Naive B cell (primary cell): ENCODE measurements at regions not wholly inside any gene's neighbourhood (a gene's known extent, or its start where the extent isn't known, plus 50 kb on each side); places are given as distances from the start of the nearest gene placed in this dataset.
A peak's percentile ranks its signal among the peaks of the same experiment; 100 is the strongest.
"Not testable (repeated sequence)": the region's sequence is repeated elsewhere in the genome, so short reads cannot be mapped to it uniquely, and the experiment has no call there.

Source experiments
- ATAC-seq, 2 donors: fragments of 150-1000 bp; cut with Tn5 transposase; 2 replicates each; pipeline ENCODE4 v1.10.0; 2021; ENCODE audit warnings: low read depth in 2 of 2, mild to moderate bottlenecking in 2 of 2, moderate library complexity in 2 of 2
- DNase-seq: peaks from one replicate; pipeline ENCODE4 v3.0.0; 2022
- H3K27ac Mint-ChIP-seq, 6 donors: one replicate each; pipeline ENCODE4 v1.8.0; 2020 to 2022; ENCODE audit warnings: mild to moderate bottlenecking in 6 of 6, mixed read lengths in 6 of 6, moderate library complexity in 5 of 6, inconsistent platforms in 2 of 6
- H3K27me3 Mint-ChIP-seq, 3 donors: one replicate each; pipeline ENCODE4 v1.8.0; 2021 to 2022; ENCODE audit warnings: mixed read lengths in 3 of 3, mild to moderate bottlenecking in 1 of 3
- H3K36me3 Mint-ChIP-seq, 2 donors: one replicate each; pipeline ENCODE4 v1.8.0; 2020 to 2022; ENCODE audit warnings: mixed read lengths in 2 of 2, inconsistent platforms in 1 of 2, mild to moderate bottlenecking in 1 of 2
- H3K4me1 Mint-ChIP-seq, 3 donors: one replicate each; pipeline ENCODE4 v1.8.0; 2020 to 2022; ENCODE audit warnings: mixed read lengths in 3 of 3, inconsistent platforms in 1 of 3, mild to moderate bottlenecking in 1 of 3, moderate library complexity in 1 of 3
- H3K4me3 Mint-ChIP-seq, 8 donors: one replicate each; pipeline ENCODE4 v1.8.0; 2020 to 2022; ENCODE audit warnings: mild to moderate bottlenecking in 8 of 8, mixed read lengths in 8 of 8, moderate library complexity in 8 of 8, inconsistent platforms in 2 of 8
- H3K9me3 Mint-ChIP-seq, 7 donors: one replicate each; pipeline ENCODE4 v1.8.0; 2020 to 2022; ENCODE audit warnings: mixed read lengths in 7 of 7, mild to moderate bottlenecking in 5 of 7, inconsistent platforms in 2 of 7, moderate library complexity in 1 of 7

DNA sequence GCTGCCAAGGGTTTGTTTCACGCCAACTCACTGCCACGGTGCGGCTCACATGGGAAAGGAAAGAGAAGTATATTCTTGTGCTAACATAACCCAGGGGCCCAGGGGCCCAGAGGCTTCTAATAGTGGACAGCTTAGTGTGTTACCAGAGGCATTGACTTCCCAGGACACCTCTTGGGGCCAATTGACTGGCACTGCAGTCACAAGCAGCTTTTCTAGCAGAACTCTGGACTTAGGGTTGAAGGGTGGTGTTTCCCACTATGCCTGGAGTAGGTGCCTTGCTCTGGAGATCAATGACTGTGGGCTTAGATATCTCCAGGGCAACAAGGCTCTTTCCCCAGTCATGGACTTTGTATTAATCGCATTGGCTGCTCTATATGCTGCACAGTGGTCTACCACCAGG lies 172.7 kb upstream of the KBTBD8 start:
- H3K9me3 Mint-ChIP-seq = no peaks in the 10 kb centered on the region
- H3K4me1 Mint-ChIP-seq = no peaks in the 10 kb centered on the region
- no peak overlapping the region for H3K4me3 Mint-ChIP-seq
- ATAC-seq = no peak
- DNase-seq = no peak
- H3K36me3 Mint-ChIP-seq = no peaks in the 10 kb centered on the region
- peaks cover 0 to 9% (median 5%) of the 10 kb centered on the region in 3 donors for H3K27me3 Mint-ChIP-seq
- no peak overlapping the region for H3K27ac Mint-ChIP-seq

DNA sequence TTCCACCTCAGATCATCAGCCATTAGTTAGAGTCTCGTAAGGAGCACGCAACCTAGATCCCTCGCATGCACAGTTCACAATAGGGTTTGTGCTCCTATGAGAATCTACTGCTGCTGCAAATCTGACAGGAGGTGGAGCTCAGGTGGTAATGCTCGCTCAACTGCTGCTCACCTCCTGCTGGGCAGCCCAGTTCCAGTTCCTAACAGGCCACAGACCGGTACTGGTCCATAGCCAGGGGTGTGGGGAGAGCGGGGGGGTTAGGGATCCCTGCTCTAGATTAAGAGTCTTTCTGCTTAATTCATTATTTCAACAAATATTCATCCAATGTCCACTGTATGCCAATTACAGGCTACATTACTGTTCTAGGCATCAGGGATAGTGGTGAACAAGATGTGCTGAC lies 170.4 kb upstream of the KBTBD8 start:
- ATAC-seq (no peak), DNase-seq (no peak)
- no peak overlapping the region for H3K4me3 Mint-ChIP-seq
- no peaks in the 10 kb centered on the region for H3K36me3 Mint-ChIP-seq
- H3K4me1 Mint-ChIP-seq = no peaks in the 10 kb centered on the region
- H3K27ac Mint-ChIP-seq = no peak overlapping the region
- no peaks in the 10 kb centered on the region for H3K9me3 Mint-ChIP-seq
- H3K27me3 Mint-ChIP-seq = peaks cover 0 to 12% (median 9%) of the 10 kb centered on the region in 3 donors

DNA sequence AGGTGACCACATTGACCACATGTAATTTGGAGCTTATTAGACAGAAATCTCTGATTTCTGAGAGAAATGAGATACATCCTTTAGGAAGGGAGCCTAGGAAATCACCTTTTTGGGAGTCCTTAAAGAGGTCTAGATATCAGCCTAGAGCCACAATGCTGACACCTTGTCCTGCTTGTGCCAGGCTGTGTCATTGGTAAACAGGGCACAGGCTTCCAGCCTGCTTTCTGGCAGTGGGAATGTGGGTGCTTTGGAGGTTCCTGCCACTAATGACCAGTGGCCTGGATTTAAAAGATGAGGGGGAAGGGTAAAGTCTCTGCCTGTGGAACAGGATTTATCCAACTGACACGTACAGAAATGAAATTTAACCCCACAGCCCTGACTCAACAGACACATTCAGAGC lies 169.8 kb upstream of the KBTBD8 start:
- Mint-ChIP-seq H3K4me3 (no peak overlapping the region), H3K9me3 (no peaks in the 10 kb centered on the region), H3K27ac (no peak overlapping the region), H3K27me3 (peaks cover under 1 to 17% (median 9%) of the 10 kb centered on the region in 3 donors), H3K4me1 (no peaks in the 10 kb centered on the region), H3K36me3 (no peaks in the 10 kb centered on the region)
- ATAC-seq = no peak
- DNase-seq = no peak

DNA sequence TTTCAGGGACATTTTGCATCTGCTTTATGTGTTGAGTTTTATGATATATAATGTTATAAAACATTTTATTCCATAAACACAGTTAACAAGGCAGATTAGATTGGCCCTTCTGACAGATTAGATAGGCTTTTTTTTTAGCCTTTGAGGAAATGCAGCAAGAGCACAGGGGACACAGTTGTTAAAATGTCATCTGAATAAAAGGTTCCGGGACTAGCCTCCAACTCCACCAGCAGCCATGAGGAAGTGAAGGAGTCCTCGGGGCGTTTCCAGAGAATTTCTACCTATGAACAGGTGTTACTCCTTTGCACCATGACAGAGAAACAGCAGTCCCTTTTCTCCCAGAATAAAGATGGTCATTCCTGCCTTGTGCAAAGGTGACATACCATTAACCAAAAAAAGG lies 167.8 kb upstream of the KBTBD8 start:
- ATAC-seq (no peak), DNase-seq (no peak)
- H3K27ac Mint-ChIP-seq = no peak overlapping the region
- H3K9me3 Mint-ChIP-seq = no peaks in the 10 kb centered on the region
- no peaks in the 10 kb centered on the region for H3K36me3 Mint-ChIP-seq
- H3K4me3 Mint-ChIP-seq = no peak overlapping the region
- H3K27me3 Mint-ChIP-seq = peaks cover 9 to 24% (median 11%) of the 10 kb centered on the region in 3 donors
- H3K4me1 Mint-ChIP-seq = no peaks in the 10 kb centered on the region

DNA sequence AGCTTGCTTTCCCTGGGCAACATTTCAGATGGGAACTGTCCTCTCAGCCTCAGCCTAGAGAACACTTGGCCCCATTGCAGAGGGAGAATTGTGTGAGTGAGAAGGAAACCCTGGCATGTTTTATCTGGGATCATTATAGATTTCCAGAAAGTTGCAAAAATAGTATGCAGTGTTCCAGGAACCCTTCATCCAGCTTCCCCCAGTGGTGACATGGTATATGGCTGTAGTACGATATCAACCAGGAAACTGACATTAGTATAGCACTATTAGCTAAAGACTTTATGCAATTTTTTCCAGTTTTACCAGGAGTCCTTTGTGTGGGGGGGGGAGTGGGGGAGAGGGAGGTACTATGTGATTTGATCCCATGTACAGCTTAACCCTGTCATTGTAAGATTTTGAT lies 166.2 kb upstream of the KBTBD8 start:
- Mint-ChIP-seq H3K27ac (no peak overlapping the region), H3K36me3 (no peaks in the 10 kb centered on the region), H3K4me1 (no peaks in the 10 kb centered on the region), H3K4me3 (no peak overlapping the region), H3K9me3 (no peaks in the 10 kb centered on the region), H3K27me3 (peaks cover 9 to 24% (median 17%) of the 10 kb centered on the region in 3 donors)
- ATAC-seq (no peak), DNase-seq (no peak)

DNA sequence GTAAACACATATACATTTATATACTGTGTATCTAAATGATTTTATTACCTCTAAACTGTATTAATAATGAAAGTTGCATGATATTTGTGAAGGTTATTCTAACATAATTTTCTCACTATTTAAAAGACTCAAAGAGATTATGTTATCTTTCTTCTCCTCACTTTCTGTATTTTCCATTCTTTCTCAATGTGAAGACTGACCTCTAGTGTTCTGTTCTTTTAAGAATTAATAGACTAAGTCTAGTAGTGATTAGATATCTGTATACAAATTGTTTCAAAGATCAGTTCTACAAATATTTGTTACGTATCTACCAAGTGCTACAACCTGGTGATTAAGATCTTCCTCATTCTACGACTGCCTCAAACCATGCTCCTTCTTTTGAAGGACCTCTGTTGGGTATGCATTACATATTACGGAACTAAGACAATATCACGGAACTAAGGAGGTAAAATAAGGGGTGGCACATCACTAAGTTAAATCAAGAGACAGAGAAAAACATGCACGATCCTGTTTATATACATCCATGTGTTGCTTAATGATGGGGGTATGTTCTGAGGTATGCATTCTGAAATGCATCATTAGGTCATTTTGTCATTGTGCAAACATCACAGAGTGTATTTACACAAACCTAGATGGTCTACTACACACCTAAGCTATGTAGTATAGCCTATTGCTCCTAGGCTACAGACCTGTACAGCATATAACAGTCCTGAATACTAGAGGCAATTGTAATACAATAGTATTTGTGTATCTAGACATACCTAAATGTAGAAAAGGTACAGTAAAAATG lies 161.5 kb upstream of the KBTBD8 start:
- Mint-ChIP-seq H3K4me3 (no peak overlapping the region), H3K9me3 (no peaks in the 10 kb centered on the region), H3K4me1 (no peaks in the 10 kb centered on the region), H3K27ac (no peak overlapping the region), H3K27me3 (peaks cover 9 to 28% (median 26%) of the 10 kb centered on the region in 3 donors), H3K36me3 (no peaks in the 10 kb centered on the region)
- ATAC-seq = no peak
- no peak for DNase-seq

DNA sequence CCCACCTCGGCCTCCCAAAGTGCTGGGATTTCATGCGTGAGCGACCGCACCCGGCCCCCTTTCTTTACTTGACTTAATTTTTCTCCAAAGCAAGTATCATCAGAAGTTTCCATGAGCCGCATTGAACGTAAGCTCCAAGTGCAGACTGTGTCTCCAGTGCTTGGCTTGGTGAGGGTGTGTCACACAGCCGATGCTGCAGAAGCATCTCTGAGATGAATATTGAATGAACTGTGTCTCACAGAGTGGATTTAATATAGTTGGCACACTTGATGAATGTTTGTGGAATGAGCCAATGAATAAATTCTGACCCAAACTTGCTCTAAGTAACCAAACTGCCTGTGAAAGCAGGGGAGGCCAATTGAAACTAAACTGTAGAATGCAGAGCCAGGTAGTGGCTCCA lies 159.4 kb upstream of the KBTBD8 start:
- Mint-ChIP-seq H3K4me1 (no peaks in the 10 kb centered on the region), H3K27ac (no peak overlapping the region), H3K9me3 (no peaks in the 10 kb centered on the region), H3K36me3 (peaks cover 0 to 1% of the 10 kb centered on the region in 2 donors), H3K27me3 (peaks cover 5 to 31% (median 12%) of the 10 kb centered on the region in 3 donors), H3K4me3 (no peak overlapping the region)
- no peak for ATAC-seq
- no peak for DNase-seq

DNA sequence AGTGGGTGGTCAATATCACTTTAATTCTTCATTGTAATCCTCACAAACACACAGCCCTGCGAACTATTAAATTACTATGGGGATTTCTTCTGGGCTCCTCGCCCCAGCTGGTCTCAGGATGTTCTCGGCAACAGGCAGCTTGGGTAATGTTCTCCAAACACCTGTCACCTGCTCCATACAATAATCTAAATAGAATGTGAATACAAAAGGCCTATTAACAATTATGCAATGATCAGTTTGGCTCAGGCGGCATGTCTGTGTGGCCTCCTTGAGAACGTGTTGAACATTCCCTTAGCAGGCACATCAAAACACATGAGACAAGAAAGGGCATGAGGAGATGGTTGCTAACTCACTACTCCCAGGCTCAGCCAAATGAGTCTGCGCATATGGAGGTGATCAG lies 158.6 kb upstream of the KBTBD8 start:
- DNase-seq (no peak), ATAC-seq (no peak)
- H3K9me3 Mint-ChIP-seq = peaks cover 0 to 4% (median 0%) of the 10 kb centered on the region in 7 donors
- no peaks in the 10 kb centered on the region for H3K4me1 Mint-ChIP-seq
- peak overlapping the region in 1 of 6 donors; percentile 28 for H3K27ac Mint-ChIP-seq
- peaks cover 8 to 32% (median 16%) of the 10 kb centered on the region in 3 donors for H3K27me3 Mint-ChIP-seq
- peaks cover 0 to 7% of the 10 kb centered on the region in 2 donors for H3K36me3 Mint-ChIP-seq
- H3K4me3 Mint-ChIP-seq = no peak overlapping the region

DNA sequence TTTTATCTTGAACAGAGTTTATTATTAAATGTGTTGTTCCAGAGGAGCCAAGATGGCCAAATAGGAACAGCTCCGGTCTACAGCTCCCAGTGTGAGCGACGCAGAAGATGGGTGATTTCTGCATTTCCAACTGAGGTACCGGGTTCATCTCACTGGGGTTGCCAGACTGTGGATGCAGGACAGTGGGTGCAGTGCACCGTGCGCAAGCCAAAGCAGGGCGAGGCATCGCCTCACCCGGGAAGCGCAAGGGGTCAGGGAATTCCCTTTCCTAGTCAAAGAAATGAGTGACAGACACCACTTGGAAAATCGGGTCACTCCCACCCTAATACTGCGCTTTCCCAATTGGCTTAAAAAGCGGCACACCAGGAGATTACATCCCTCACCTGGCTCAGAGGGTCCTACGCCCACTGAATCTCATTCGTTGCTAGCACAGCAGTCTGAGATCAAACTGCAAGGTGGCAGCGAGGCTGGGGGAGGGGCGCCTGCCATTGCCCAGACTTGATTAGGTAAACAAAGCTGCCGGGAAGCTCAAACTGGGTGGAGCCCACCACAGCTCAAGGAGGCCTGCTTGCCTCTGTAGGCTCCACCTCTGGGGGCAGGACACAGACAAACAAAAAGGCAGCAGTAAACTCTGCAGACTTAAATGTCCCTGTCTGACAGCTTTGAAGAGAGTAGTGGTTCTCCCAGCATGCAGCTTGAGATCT lies 155.2 kb upstream of the KBTBD8 start:
- Mint-ChIP-seq H3K27me3 (peaks cover 16 to 26% (median 19%) of the 10 kb centered on the region in 3 donors), H3K9me3 (peaks cover 4 to 24% (median 10%) of the 10 kb centered on the region in 7 donors)
- H3K4me3 Mint-ChIP-seq, H3K36me3 Mint-ChIP-seq, DNase-seq, ATAC-seq, H3K27ac Mint-ChIP-seq, H3K4me1 Mint-ChIP-seq: not testable (repeated sequence)

DNA sequence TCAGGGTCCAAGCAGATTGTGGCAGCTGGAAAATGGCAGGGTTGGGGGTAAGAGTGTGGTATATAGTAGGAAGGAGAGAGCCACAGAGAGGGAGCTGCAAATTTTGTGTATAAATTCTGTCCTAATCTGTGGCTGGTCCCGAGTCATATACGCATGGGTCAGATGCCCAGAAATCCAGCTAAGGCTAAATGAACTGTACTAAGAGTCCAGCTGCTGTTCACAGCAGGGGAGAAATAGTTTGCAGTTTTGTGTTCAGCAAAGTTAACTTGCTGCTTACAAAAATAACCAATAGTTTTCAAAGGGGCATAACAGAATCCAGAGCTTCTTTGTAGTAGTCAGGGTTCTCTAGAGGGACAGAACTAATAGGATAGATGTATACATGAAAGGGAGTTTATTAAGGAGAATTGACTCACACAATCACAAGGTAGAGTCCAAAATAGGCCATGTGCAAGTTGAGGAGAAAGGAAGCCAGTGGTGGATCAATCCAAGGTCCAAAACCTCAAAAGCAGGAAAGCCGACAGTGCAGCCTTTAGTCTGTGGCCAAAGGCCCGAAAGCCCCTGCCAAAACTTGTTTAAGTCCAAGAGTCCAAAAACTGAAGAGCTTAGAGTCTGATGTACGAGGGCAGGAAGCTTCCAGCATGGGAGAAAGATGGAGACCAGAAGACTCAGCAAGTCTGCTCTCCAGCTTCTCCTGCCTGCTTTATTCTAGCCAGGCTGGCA lies 146.1 kb upstream of the KBTBD8 start:
- H3K4me1 Mint-ChIP-seq = no peaks in the 10 kb centered on the region
- H3K27me3 Mint-ChIP-seq = peaks cover 0 to 16% (median 15%) of the 10 kb centered on the region in 3 donors
- H3K36me3 Mint-ChIP-seq = no peaks in the 10 kb centered on the region
- no peak for DNase-seq
- H3K4me3 Mint-ChIP-seq = no peak overlapping the region
- ATAC-seq = no peak
- no peak overlapping the region for H3K27ac Mint-ChIP-seq
- peaks cover 0 to 15% (median 4%) of the 10 kb centered on the region in 7 donors for H3K9me3 Mint-ChIP-seq

DNA sequence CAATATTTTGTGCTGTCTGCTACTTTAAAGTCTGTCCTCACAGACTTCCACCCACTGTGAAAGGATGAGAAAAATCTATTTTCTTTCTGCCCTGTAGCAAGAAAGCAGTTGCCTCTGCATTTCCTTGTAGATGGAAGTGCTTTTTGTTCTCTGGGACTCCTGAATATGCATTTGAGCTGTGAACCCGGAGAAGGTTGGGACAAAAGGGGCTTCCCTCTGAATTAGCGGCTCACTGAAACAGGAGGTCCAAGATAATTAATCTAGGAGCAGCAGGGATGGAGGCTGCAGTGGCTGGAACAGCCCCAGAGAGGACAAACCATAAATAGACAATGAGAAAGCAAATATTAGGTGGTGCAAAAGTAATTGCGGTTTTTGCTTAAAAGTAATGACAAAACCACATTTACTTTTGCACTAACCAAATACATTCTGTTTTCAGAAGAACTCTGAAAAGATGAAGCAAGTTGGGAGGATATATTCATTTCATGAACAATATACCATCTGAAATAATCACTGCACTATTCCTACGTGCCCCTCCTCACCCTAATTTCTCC lies 143.4 kb upstream of the KBTBD8 start:
- Mint-ChIP-seq H3K36me3 (no peaks in the 10 kb centered on the region), H3K9me3 (peaks cover 0 to 7% (median 1%) of the 10 kb centered on the region in 7 donors), H3K27ac (no peak overlapping the region), H3K27me3 (peaks cover 0 to 16% (median 15%) of the 10 kb centered on the region in 3 donors), H3K4me3 (no peak overlapping the region), H3K4me1 (no peaks in the 10 kb centered on the region)
- ATAC-seq (no peak), DNase-seq (no peak)

DNA sequence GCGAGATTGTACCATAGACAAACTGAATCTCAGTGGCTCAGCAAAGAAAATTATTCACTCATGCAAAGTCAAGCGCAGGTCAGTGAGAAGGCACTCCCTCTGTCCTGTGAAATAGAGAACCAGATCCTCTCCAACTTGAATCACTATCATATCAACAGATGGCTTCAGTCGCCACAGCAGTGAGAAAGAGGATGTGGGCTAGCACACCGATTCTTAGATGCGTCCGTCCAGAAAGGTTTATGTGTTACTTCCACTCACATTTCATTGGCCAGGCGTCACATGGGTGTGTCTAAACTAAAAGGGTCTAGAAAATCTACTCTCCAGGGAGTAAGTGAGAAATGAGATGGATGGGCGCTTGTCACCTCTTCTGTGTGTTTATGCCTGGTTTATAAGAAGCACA lies 141.6 kb upstream of the KBTBD8 start:
- H3K9me3 Mint-ChIP-seq = peaks cover 0 to 7% (median 0%) of the 10 kb centered on the region in 7 donors
- peaks cover 4 to 16% (median 11%) of the 10 kb centered on the region in 3 donors for H3K27me3 Mint-ChIP-seq
- no peaks in the 10 kb centered on the region for H3K36me3 Mint-ChIP-seq
- H3K4me3 Mint-ChIP-seq = no peak overlapping the region
- peak overlapping the region in 1 of 6 donors; percentile 26 for H3K27ac Mint-ChIP-seq
- no peaks in the 10 kb centered on the region for H3K4me1 Mint-ChIP-seq
- DNase-seq (peak; percentile 6), ATAC-seq (peak; percentile 71 to 92)

DNA sequence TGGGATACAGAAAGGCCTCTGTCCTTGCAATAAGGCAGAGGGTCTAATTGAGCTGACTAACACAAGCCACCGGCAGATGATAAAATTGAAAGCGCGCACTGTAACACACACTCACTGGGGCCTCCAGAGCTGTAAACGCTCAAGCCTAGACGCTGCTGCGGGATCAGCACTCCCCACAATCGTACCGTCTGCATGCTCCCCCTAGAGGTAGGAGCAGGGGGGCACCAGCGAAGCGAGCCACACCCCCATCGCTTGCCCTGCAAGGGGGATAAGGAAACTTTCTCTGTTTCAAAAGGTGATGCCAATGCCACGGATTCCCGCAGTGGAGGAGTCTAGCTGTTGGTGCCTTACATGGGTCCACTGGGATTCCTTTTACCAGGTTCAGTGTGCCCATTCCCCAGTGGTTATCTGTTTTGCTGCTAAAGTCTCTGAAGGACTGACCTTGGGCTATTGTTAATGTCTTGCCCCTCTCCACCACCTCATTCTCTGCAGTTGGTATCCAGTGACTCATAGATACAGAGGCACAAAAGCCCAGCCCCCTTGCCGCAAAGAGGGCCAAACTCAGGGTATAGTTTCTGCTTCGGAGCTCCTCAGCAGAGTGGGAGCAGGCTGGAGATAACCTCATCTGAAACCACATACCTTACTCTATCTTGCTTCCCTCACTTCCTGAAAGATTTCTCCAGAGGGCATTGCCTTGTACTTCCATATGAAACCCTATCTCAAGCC lies 139.3 kb upstream of the KBTBD8 start:
- H3K4me3 Mint-ChIP-seq = no peak overlapping the region
- DNase-seq (no peak), ATAC-seq (no peak)
- no peaks in the 10 kb centered on the region for H3K36me3 Mint-ChIP-seq
- H3K9me3 Mint-ChIP-seq = peaks cover 0 to 7% (median 0%) of the 10 kb centered on the region in 7 donors
- no peaks in the 10 kb centered on the region for H3K4me1 Mint-ChIP-seq
- H3K27me3 Mint-ChIP-seq = peaks cover 4 to 11% (median 4%) of the 10 kb centered on the region in 3 donors
- peak overlapping the region in 1 of 6 donors; percentile 52 for H3K27ac Mint-ChIP-seq
